Brain microvascular endothelial cell (primary cell): ENCODE measurements at regions not wholly inside any gene's neighbourhood (a gene's known extent, or its start where the extent isn't known, plus 50 kb on each side); places are given as distances from the start of the nearest gene placed in this dataset.

Experiments used
- DNase-seq: peaks from one replicate; pipeline ENCODE4 v3.0.0-alpha.2; 2020
- H3K27ac ChIP-seq: fragments of 250-450 bp; sonication (Bioruptor Pico); 2 replicates; pipeline ENCODE4 v1.5.1; 2020; ENCODE audit warnings: mild to moderate bottlenecking, moderate library complexity
- H3K27me3 ChIP-seq: fragments of 250-450 bp; sonication (Bioruptor Pico); replicated peaks from 2 replicates; pipeline ENCODE4 v1.5.1; 2020; ENCODE audit warnings: mild to moderate bottlenecking
- H3K36me3 ChIP-seq: fragments of 250-450 bp; sonication (Bioruptor Pico); replicated peaks from 2 replicates; pipeline ENCODE4 v1.5.1; 2020; ENCODE audit warnings: mild to moderate bottlenecking
- H3K4me3 ChIP-seq: 2 replicates; pipeline ENCODE4 v1.5.1; 2011; ENCODE audit warnings: low read depth, mild to moderate bottlenecking, control low read depth, low read length, moderate library complexity
- CTCF ChIP-seq: IDR thresholded peaks from 2 replicates; pipeline ENCODE4 v1.5.1; 2011; ENCODE audit warnings: low read depth, mild to moderate bottlenecking, moderate library complexity, low read length, control low read depth, inconsistent platforms; ENCODE audit errors: missing control alignments
- in situ Hi-C: cut with HindIII; loops from 2 replicates; pipeline ENCODE4 v1.10.0; 2017; ENCODE audit warnings: low sequenced_read_pairs, low pct_ligation_motif_present

- DNase-seq: no peak
- in situ Hi-C loops: no loop called here
Measured at GRCh38 chr6:139632840-139633239, 258.4 kb upstream of the CITED2 start.

GRCh38 chr6:139628270-139628669 lies 253.8 kb upstream of the CITED2 start:
- DNase-seq: no peak
- Histone ChIP-seq H3K27me3 (no peaks in the 10 kb centered on the region), H3K27ac (no peak overlapping the region), H3K4me3 (no peak overlapping the region), H3K36me3 (no peaks in the 10 kb centered on the region)
- in situ Hi-C loops: no loop called here
- no peak for TF ChIP-seq CTCF

More at GRCh38 chr6:139632840-139633239, 258.4 kb upstream of the CITED2 start:
- H3K4me3 ChIP-seq: no peak overlapping the region
- no peaks in the 10 kb centered on the region for H3K27me3 ChIP-seq
- no peaks in the 10 kb centered on the region for H3K36me3 ChIP-seq
- H3K27ac ChIP-seq: no peak overlapping the region
- no peak for TF ChIP-seq CTCF

- Histone ChIP-seq H3K4me3 (no peak overlapping the region), H3K27ac (no peak overlapping the region), H3K27me3 (no peaks in the 10 kb centered on the region), H3K36me3 (no peaks in the 10 kb centered on the region)
- DNase-seq: no peak
- TF ChIP-seq CTCF: no peak
- in situ Hi-C loops: no loop called here
Measured at GRCh38 chr6:139627091-139627490, 252.6 kb upstream of the CITED2 start.

- H3K27me3 ChIP-seq: no peaks in the 10 kb centered on the region
- DNase-seq: no peak
- H3K36me3 ChIP-seq: no peaks in the 10 kb centered on the region
- no peak overlapping the region for H3K4me3 ChIP-seq
- no peak for TF ChIP-seq CTCF
- no peak overlapping the region for H3K27ac ChIP-seq
- in situ Hi-C loops: no loop called here
Measured at GRCh38 chr6:139625998-139626975, 251.8 kb upstream of the CITED2 start.

- H3K4me3 ChIP-seq: no peak overlapping the region
- in situ Hi-C loops: no loop called here
- no peaks in the 10 kb centered on the region for H3K27me3 ChIP-seq
- H3K36me3 ChIP-seq: no peaks in the 10 kb centered on the region
- no peak overlapping the region for H3K27ac ChIP-seq
- DNase-seq: no peak
- no peak for TF ChIP-seq CTCF
Measured at GRCh38 chr6:139625081-139625939, 250.9 kb upstream of the CITED2 start.
